Hematopoietic multipotent progenitor cell (in vitro differentiated cells): ENCODE measurements at regions not wholly inside any gene's neighbourhood (a gene's known extent, or its start where the extent isn't known, plus 50 kb on each side); places are given as distances from the start of the nearest gene placed in this dataset.

Experiments used
- DNase-seq, 3 donors: peaks; one replicate each; pipeline ENCODE4 v3.0.0-alpha.2; 2011 to 2015; ENCODE audit warnings: low read depth in 2 of 3, low spot score in 2 of 3

DNA sequence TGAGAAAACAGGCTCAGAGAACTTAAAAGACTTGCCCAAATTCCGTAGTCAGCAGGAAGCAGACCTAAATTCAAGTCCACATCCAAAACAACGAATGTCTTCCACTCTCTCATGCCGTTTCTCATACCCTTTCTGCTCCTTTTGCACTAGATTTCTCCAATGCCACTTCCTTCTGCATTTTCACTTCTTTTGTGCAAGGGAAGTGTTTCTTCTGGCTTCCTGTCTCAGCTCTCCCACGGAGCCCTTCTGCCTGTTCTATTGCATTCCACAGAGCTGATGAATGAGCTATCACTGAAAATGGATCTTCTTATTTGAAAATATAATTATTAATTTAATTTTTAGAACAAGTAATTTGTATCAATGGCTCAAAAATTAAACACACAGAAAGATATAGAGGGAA is 56.1 kb upstream of the STK24 start:
- DNase-seq, result peak in 1 of 3 donors; percentile 36

DNA sequence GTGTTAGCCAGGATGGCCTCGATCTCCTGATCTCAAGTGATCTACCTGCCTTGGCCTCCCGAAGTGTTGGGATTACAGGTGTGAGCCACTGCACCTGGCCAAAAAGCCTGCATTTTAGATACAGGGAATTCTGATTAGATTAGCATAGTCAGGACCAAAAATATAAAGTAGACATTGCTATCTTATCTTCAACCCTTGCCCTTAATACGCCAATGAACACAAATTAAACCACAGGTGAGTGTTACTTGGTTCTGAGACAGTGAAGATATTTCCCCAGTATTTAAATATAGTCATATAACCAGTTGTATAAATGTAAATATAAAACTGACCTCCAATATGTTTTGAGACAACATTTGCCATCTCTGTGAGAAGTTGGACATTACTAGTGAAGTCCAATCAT is 52.1 kb upstream of the STK24 start:
- DNase-seq, result no peak
